ENCODE measurements at regions not wholly inside any gene's neighbourhood (a gene's known extent, or its start where the extent isn't known, plus 50 kb on each side); places are given as distances from the start of the nearest gene placed in this dataset.

DNA sequence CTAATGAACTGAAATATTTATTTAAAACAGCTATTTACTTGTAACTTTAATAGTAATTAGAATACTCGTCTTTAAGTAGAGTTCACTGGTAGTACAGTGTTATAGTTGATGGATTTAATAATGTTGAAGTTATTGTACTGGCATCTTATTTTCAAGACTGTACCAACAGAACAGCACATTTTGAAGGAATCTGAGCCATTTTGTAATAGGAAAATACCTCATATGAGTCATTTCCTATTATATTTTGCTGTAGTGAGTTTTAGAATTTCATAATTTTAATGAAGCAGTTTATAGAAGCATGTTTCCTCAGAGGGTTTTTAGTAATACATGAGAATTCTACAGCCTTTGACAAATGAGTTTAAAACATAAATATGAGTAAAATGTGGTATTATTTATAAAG is 258.3 kb downstream of the OLFM3 start:
- DNase-seq (ENCODE audit: low read depth, low spot score) (peak; percentile 69), FAIRE-seq (no peak)
- peak overlapping the region; percentile 32 for H3K27ac ChIP-seq (ENCODE audit: insufficient read depth, low read depth, low read length)
- dilution Hi-C loops (cut with MboI; ENCODE audit: extremely low pct_ligation_motif_present, low sequenced_read_pairs) (no loop called here), intact Hi-C loops (cut with micrococcal nuclease) (no loop called here)
- H3K36me3 ChIP-seq (ENCODE audit: control insufficient read depth in 2 of 2, extremely low read depth in 1 of 2, insufficient read depth in 2 of 2, low read length in 2 of 2) = no peaks in the 10 kb centered on the region
- no peaks in the 10 kb centered on the region for H3K27me3 ChIP-seq (ENCODE audit: control insufficient read depth in 2 of 2, insufficient read depth in 2 of 2, low read length in 2 of 2)
- H3K4me3 ChIP-seq (replicated peaks in 1 of 3; ENCODE audit: insufficient read depth in 1 of 3, low read depth in 1 of 3, low read length in 3 of 3) = no peak overlapping the region
- H3K9me1 ChIP-seq (replicated peaks; ENCODE audit: control insufficient read depth, extremely low read depth, insufficient read depth, low read length) = no peaks in the 10 kb centered on the region
- peak overlapping the region; percentile 21 for H3K9ac ChIP-seq (replicated peaks; ENCODE audit: extremely low read depth, insufficient read depth, low read length)
- peaks cover 13% of the 10 kb centered on the region for H3K4me1 ChIP-seq (ENCODE audit: control insufficient read depth, extremely low read depth, insufficient read depth, low read length)
- H2AFZ ChIP-seq (ENCODE audit: low read depth, low read length) = no peak overlapping the region
- no peaks in the 10 kb centered on the region for H3K9me3 ChIP-seq (replicated peaks; ENCODE audit: control insufficient read depth, insufficient read depth, low read length)
- CTCF ChIA-PET = interaction anchor here (1.3 to 1.5 kb wide), 2 partner anchors 9 to 11 kb away, joined by 4 to 5 read pairs; no protein-coding TSS in a partner anchor
- POLR2A ChIA-PET = no interaction called here
- no peaks in the 10 kb centered on the region for H4K20me1 ChIP-seq (replicated peaks; ENCODE audit: control insufficient read depth, extremely low read depth, insufficient read depth, low read length)
- no TSS peak for BruUV-seq (replicated peaks)
- no peak for TF ChIP-seq POLR2A (IDR thresholded peaks at IDR 0.05; ENCODE audit: low read depth, low read length)
- peak; percentile 73 for TF ChIP-seq JUN (IDR thresholded peaks at IDR 0.05; ENCODE audit: borderline replicate concordance, insufficient read depth, insufficient read length, low read depth)
- peak; percentile 64 for TF ChIP-seq FOS (IDR thresholded peaks at IDR 0.05; ENCODE audit: borderline replicate concordance, insufficient read depth, low read length)
- no peaks in the 10 kb centered on the region for H3K79me2 ChIP-seq (ENCODE audit: control insufficient read depth, insufficient read depth, low read length)
- H3K4me2 ChIP-seq (ENCODE audit: insufficient read depth, low read length) = peak overlapping the region; percentile 75

DNA sequence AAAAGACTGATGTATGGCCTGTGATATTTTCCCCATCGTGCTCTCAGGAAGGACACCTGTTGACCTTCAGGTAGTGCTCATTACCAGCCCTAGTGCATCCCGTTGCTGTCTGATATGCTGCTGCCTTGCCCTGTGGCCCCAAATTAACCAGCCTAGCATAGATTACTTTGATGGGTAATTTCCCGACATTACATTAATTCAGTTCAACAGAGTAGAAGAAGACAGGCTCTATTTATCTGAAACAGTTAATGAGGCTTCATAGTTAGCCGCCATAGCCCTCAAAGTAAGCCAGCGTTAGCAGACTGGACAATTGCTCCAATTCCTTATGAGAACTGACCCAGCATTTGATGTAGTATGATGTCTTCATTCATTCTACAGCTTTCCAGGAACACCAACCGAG is 257.6 kb downstream of the OLFM3 start:
- POLR2A ChIA-PET = no interaction called here
- BruUV-seq (replicated peaks) = no TSS peak
- Histone ChIP-seq H3K36me3 (ENCODE audit: control insufficient read depth in 2 of 2, extremely low read depth in 1 of 2, insufficient read depth in 2 of 2, low read length in 2 of 2) (no peaks in the 10 kb centered on the region), H3K9me3 (replicated peaks; ENCODE audit: control insufficient read depth, insufficient read depth, low read length) (no peaks in the 10 kb centered on the region), H4K20me1 (replicated peaks; ENCODE audit: control insufficient read depth, extremely low read depth, insufficient read depth, low read length) (no peaks in the 10 kb centered on the region), H3K4me3 (replicated peaks in 1 of 3; ENCODE audit: insufficient read depth in 1 of 3, low read depth in 1 of 3, low read length in 3 of 3) (no peak overlapping the region), H3K27me3 (ENCODE audit: control insufficient read depth in 2 of 2, insufficient read depth in 2 of 2, low read length in 2 of 2) (no peaks in the 10 kb centered on the region), H3K4me2 (ENCODE audit: insufficient read depth, low read length) (peak overlapping the region; percentile 75), H3K4me1 (ENCODE audit: control insufficient read depth, extremely low read depth, insufficient read depth, low read length) (peaks cover 13% of the 10 kb centered on the region), H3K9ac (replicated peaks; ENCODE audit: extremely low read depth, insufficient read depth, low read length) (no peak overlapping the region), H3K79me2 (ENCODE audit: control insufficient read depth, insufficient read depth, low read length) (no peaks in the 10 kb centered on the region), H3K27ac (ENCODE audit: insufficient read depth, low read depth, low read length) (peak overlapping the region; percentile 32), H2AFZ (ENCODE audit: low read depth, low read length) (peak overlapping the region; percentile 38), H3K9me1 (replicated peaks; ENCODE audit: control insufficient read depth, extremely low read depth, insufficient read depth, low read length) (no peaks in the 10 kb centered on the region)
- no peak for TF ChIP-seq GATA2 (IDR thresholded peaks at IDR 0.05; ENCODE audit: insufficient read depth, insufficient read length, low read depth, low read length)
- TF ChIP-seq, protein P1, sequence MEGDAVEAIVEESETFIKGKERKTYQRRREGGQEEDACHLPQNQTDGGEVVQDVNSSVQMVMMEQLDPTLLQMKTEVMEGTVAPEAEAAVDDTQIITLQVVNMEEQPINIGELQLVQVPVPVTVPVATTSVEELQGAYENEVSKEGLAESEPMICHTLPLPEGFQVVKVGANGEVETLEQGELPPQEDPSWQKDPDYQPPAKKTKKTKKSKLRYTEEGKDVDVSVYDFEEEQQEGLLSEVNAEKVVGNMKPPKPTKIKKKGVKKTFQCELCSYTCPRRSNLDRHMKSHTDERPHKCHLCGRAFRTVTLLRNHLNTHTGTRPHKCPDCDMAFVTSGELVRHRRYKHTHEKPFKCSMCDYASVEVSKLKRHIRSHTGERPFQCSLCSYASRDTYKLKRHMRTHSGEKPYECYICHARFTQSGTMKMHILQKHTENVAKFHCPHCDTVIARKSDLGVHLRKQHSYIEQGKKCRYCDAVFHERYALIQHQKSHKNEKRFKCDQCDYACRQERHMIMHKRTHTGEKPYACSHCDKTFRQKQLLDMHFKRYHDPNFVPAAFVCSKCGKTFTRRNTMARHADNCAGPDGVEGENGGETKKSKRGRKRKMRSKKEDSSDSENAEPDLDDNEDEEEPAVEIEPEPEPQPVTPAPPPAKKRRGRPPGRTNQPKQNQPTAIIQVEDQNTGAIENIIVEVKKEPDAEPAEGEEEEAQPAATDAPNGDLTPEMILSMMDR (IDR thresholded peaks at IDR 0.05; ENCODE audit: extremely low read depth in 1 of 2, insufficient read depth in 1 of 2, low read depth in 1 of 2, low read length in 2 of 2) = no peak
- TF ChIP-seq EZH2 (IDR thresholded peaks at IDR 0.05; ENCODE audit: borderline replicate concordance, low read depth, low read length, severe bottlenecking) = no peak
- DNase-seq (ENCODE audit: low read depth, low spot score) = no peak
- intact Hi-C loops (cut with micrococcal nuclease) (no loop called here), dilution Hi-C loops (cut with MboI; ENCODE audit: extremely low pct_ligation_motif_present, low sequenced_read_pairs) (no loop called here)
- CTCF ChIA-PET = interaction anchor here (1.5 kb wide), 1 partner anchor 10 kb away, joined by 4 read pairs; no protein-coding TSS in a partner anchor
- FAIRE-seq = no peak
